ENCODE measurements at regions not wholly inside any gene's neighbourhood (a gene's known extent, or its start where the extent isn't known, plus 50 kb on each side); places are given as distances from the start of the nearest gene placed in this dataset.
"Not testable (repeated sequence)": the region's sequence is repeated elsewhere in the genome, so short reads cannot be mapped to it uniquely, and the experiment has no call there.

GRCh38 chr4:9685692-9686091 is 95.7 kb upstream of the DRD5 start:
- DNase-seq (ENCODE audit: low read depth), result no peak

DNA sequence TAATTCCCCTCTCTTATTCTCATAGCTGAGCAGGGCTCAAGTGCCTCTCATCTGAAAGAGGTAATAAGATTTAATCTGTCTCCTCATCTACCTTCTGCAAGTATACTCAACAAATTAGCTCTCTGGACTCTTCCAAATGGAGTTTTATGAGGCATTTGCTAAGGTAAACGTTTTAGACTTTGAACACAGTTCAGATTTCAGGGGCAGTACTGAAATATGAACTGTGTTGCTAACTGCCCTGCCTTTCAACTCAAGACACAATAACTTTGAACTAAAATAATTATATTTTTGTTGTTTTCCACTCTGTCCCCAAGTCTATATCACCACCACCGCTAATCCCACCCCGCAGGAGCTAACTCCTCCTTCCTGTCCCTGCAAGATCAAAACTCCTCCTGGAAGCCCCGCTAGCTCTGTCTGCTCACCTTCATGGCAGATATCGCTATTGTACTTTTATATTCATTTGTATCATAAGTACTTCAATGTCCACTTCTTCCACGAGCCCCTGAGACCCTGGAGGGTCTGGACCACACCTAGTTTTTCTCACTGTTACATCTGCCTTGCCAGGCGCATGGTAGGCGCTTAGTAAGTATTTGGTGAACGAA is 90.7 kb upstream of the DRD5 start:
- not testable (repeated sequence) for DNase-seq (ENCODE audit: low read depth)
- H3K4me3 ChIP-seq (ENCODE audit: low read depth, low read length), result peak overlapping the region; percentile 46; the same call in 1 of the 2 replicates

More at GRCh38 chr4:9685692-9686091, 95.7 kb upstream of the DRD5 start:
- H3K4me3 ChIP-seq (ENCODE audit: low read depth, low read length), result no peak overlapping the region
- TF ChIP-seq, protein P1, sequence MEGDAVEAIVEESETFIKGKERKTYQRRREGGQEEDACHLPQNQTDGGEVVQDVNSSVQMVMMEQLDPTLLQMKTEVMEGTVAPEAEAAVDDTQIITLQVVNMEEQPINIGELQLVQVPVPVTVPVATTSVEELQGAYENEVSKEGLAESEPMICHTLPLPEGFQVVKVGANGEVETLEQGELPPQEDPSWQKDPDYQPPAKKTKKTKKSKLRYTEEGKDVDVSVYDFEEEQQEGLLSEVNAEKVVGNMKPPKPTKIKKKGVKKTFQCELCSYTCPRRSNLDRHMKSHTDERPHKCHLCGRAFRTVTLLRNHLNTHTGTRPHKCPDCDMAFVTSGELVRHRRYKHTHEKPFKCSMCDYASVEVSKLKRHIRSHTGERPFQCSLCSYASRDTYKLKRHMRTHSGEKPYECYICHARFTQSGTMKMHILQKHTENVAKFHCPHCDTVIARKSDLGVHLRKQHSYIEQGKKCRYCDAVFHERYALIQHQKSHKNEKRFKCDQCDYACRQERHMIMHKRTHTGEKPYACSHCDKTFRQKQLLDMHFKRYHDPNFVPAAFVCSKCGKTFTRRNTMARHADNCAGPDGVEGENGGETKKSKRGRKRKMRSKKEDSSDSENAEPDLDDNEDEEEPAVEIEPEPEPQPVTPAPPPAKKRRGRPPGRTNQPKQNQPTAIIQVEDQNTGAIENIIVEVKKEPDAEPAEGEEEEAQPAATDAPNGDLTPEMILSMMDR (IDR thresholded peaks at IDR 0.05; ENCODE audit: low read depth, low read length, missing control alignments), result no peak

- peak overlapping the region; percentile 46 for H3K4me3 ChIP-seq (ENCODE audit: low read depth, low read length)
- DNase-seq (ENCODE audit: low read depth), result peak; percentile 47
- TF ChIP-seq, protein P1 (IDR thresholded peaks at IDR 0.05; ENCODE audit: low read depth, low read length, missing control alignments), result no peak
Measured at GRCh38 chr4:9691238-9692065, 90.0 kb upstream of the DRD5 start.

GRCh38 chr4:9692791-9693491 is 88.5 kb upstream of the DRD5 start:
- not testable (repeated sequence) for H3K4me3 ChIP-seq (ENCODE audit: low read depth, low read length); DNase-seq (ENCODE audit: low read depth)

DNA sequence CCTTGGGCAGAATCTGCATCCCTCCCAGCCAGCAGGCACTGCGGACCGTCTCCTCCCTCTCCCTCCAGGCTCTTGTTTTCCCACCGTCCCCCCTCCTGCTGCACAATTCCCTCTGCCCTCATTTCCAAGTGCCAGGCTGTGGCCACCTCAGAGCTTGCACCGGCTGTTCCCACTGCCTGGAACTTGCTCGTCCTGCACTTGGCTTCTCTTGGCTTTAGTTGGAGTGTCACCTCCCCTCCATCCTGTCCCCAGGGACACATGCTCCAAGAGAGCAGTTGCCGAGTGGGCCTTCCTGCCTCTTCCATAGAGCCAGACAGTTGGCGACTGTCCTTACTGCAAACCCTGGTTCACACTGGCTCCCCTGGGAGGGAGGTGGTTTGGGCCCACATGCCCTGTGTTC is 87.0 kb upstream of the DRD5 start:
- H3K4me3 ChIP-seq (ENCODE audit: low read depth, low read length); DNase-seq (ENCODE audit: low read depth): not testable (repeated sequence)

GRCh38 chr4:9695994-9696393 is 85.4 kb upstream of the DRD5 start:
- not testable (repeated sequence) for DNase-seq (ENCODE audit: low read depth); H3K4me3 ChIP-seq (ENCODE audit: low read depth, low read length)
- TF ChIP-seq, protein P1 (IDR thresholded peaks at IDR 0.05; ENCODE audit: low read depth, low read length, missing control alignments), result peak; percentile 19

GRCh38 chr4:9696561-9696960 is 84.9 kb upstream of the DRD5 start:
- DNase-seq (ENCODE audit: low read depth), result not testable (repeated sequence)

DNA sequence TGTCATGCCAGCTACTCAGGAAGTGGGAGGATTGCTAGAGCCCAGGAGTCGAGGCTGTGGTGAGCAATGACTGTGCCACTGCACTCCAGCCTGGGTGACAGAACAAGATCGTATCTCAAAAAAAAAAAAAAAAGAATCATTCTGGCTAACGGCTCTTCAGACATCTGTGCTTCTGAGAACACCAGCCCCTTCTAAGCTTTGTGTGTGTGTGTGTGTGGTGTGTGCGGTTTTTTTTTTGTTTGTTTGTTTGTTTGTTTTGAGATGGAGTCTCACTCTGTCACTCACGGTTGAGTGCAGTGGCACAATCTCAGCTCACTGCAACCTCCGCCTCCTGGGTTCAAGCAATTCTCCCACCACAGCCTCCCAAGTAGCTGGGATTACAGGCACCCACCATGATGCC is 79.4 kb upstream of the DRD5 start:
- not testable (repeated sequence) for DNase-seq (ENCODE audit: low read depth); H3K4me3 ChIP-seq (ENCODE audit: low read depth, low read length)

More at GRCh38 chr4:9696561-9696960, 84.9 kb upstream of the DRD5 start:
- H3K4me3 ChIP-seq (ENCODE audit: low read depth, low read length), result not testable (repeated sequence)

- not testable (repeated sequence) for H3K4me3 ChIP-seq (ENCODE audit: low read depth, low read length); DNase-seq (ENCODE audit: low read depth)
Measured at GRCh38 chr4:9702696-9703095, 78.7 kb upstream of the DRD5 start.

DNA sequence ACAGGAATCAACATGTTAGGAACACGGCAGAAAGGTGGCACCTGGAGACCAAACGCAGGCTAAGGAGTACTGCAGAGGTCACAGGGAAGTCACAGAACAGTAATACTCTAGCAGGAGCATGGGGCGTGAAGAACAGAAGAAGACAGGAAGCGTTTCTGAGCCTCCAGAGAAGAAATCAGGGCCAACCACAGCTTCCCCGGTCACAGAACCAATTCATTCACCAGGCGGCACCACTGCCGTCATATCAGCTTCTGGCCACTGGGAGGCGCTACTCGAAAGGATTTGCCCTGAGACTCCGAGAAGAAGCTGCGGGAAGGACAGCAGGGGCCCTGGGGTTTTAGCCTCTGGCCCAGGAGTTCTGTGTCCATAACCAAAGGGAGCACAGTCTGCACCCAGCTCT is 78.0 kb upstream of the DRD5 start:
- DNase-seq (ENCODE audit: low read depth), result peak; percentile 19
- TF ChIP-seq, protein P1 (IDR thresholded peaks at IDR 0.05; ENCODE audit: low read depth, low read length, missing control alignments), result peak; percentile 79
- no peak overlapping the region for H3K4me3 ChIP-seq (ENCODE audit: low read depth, low read length)

DNA sequence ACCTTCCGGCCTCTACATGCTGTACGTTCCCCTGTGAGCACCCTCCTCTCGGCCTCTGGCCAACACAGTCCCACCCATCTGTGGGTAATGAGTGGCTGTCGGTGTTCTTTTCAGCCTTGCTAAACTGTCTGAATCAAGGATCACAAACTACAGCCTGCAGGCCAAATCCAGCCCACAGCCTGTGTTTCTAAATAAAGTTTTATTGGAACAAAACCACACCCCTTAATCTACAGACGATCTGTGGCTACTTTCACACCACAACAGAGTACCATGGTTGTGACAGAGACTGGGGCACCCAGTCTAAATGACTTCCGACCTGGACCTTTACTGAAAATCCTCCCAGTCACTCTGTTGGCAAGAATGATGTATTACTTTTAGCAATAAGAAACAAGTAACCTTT is 77.3 kb upstream of the DRD5 start:
- not testable (repeated sequence) for DNase-seq (ENCODE audit: low read depth); H3K4me3 ChIP-seq (ENCODE audit: low read depth, low read length)

Measured in GM12864 (cell line).